Neural progenitor cell (in vitro differentiated cells): ENCODE measurements at regions not wholly inside any gene's neighbourhood (a gene's known extent, or its start where the extent isn't known, plus 50 kb on each side); places are given as distances from the start of the nearest gene placed in this dataset.

ENCODE experiments used
- CTCF ChIP-seq: fragments of 200-600 bp; sonication (generic); IDR thresholded peaks from 2 replicates; pipeline ENCODE4 v1.5.1; 2017; ENCODE audit warnings: antibody characterized with exemption, mild to moderate bottlenecking
- EZH2 ChIP-seq: fragments of 200-600 bp; sonication (generic); IDR thresholded peaks from 2 replicates; pipeline ENCODE4 v1.6.1; 2017; ENCODE audit warnings: antibody characterized with exemption, mild to moderate bottlenecking, moderate library complexity
- EZH2phosphoT487 ChIP-seq: fragments of 200-600 bp; sonication (generic); IDR thresholded peaks from 2 replicates; pipeline ENCODE4 v1.6.1; 2017; ENCODE audit warnings: antibody characterized with exemption

GRCh38 chr7:13835442-13835841 is 154.0 kb downstream of the ETV1 start:
- TF ChIP-seq EZH2 = no peak
- no peak for TF ChIP-seq EZH2phosphoT487
- no peak for TF ChIP-seq CTCF
